ENCODE measurements at regions not wholly inside any gene's neighbourhood (a gene's known extent, or its start where the extent isn't known, plus 50 kb on each side); places are given as distances from the start of the nearest gene placed in this dataset.

GRCh38 chr4:138686106-138686835, 329.3 kb upstream of the NOCT start:
- no peak for TF ChIP-seq CTCF (IDR thresholded peaks at IDR 0.05; ENCODE audit: insufficient read depth, low read length, poor library complexity, severe bottlenecking)
- Histone ChIP-seq H3K27me3 (ENCODE audit: control insufficient read depth, insufficient read depth, low read length) (no peaks in the 10 kb centered on the region), H3K36me3 (ENCODE audit: control insufficient read depth, insufficient read depth, low read length) (no peaks in the 10 kb centered on the region), H3K4me3 (ENCODE audit: low read depth, low read length) (no peak overlapping the region)
- DNase-seq (ENCODE audit: low read depth) = no peak

GRCh38 chr4:138685316-138685715, 330.3 kb upstream of the NOCT start:
- no peak for DNase-seq (ENCODE audit: low read depth)
- Histone ChIP-seq H3K27me3 (ENCODE audit: control insufficient read depth, insufficient read depth, low read length) (no peaks in the 10 kb centered on the region), H3K36me3 (ENCODE audit: control insufficient read depth, insufficient read depth, low read length) (no peaks in the 10 kb centered on the region), H3K4me3 (ENCODE audit: low read depth, low read length) (no peak overlapping the region)
- no peak for TF ChIP-seq CTCF (IDR thresholded peaks at IDR 0.05; ENCODE audit: insufficient read depth, low read length, poor library complexity, severe bottlenecking)

- DNase-seq (ENCODE audit: low read depth) = no peak
- Histone ChIP-seq H3K4me3 (ENCODE audit: low read depth, low read length) (no peak overlapping the region), H3K27me3 (ENCODE audit: control insufficient read depth, insufficient read depth, low read length) (no peaks in the 10 kb centered on the region), H3K36me3 (ENCODE audit: control insufficient read depth, insufficient read depth, low read length) (no peaks in the 10 kb centered on the region)
- peak; percentile 79 for TF ChIP-seq CTCF (IDR thresholded peaks at IDR 0.05; ENCODE audit: insufficient read depth, low read length, poor library complexity, severe bottlenecking)
Observed at GRCh38 chr4:138680989-138681604, 334.5 kb upstream of the NOCT start.

GRCh38 chr4:138680256-138680655, 335.3 kb upstream of the NOCT start:
- H3K27me3 ChIP-seq (ENCODE audit: control insufficient read depth, insufficient read depth, low read length) = no peaks in the 10 kb centered on the region
- DNase-seq (ENCODE audit: low read depth) = no peak
- no peaks in the 10 kb centered on the region for H3K36me3 ChIP-seq (ENCODE audit: control insufficient read depth, insufficient read depth, low read length)
- no peak overlapping the region for H3K4me3 ChIP-seq (ENCODE audit: low read depth, low read length)
- TF ChIP-seq CTCF (IDR thresholded peaks at IDR 0.05; ENCODE audit: insufficient read depth, low read length, poor library complexity, severe bottlenecking) = no peak

GRCh38 chr4:138678985-138679746, 336.4 kb upstream of the NOCT start:
- H3K36me3 ChIP-seq (ENCODE audit: control insufficient read depth, insufficient read depth, low read length) = no peaks in the 10 kb centered on the region
- TF ChIP-seq CTCF (IDR thresholded peaks at IDR 0.05; ENCODE audit: insufficient read depth, low read length, poor library complexity, severe bottlenecking) = no peak
- H3K27me3 ChIP-seq (ENCODE audit: control insufficient read depth, insufficient read depth, low read length) = no peaks in the 10 kb centered on the region
- DNase-seq (ENCODE audit: low read depth) = no peak
- H3K4me3 ChIP-seq (ENCODE audit: low read depth, low read length) = no peak overlapping the region
